GM12873 (cell line): ENCODE measurements at regions not wholly inside any gene's neighbourhood (a gene's known extent, or its start where the extent isn't known, plus 50 kb on each side); places are given as distances from the start of the nearest gene placed in this dataset.
A peak's percentile ranks its signal among the peaks of the same experiment; 100 is the strongest.

Source experiments
- TF ChIP-seq, protein P1 (sequence below): IDR thresholded peaks from 2 replicates; pipeline ENCODE4 v1.5.1; 2012; ENCODE audit warnings: low read depth, mild to moderate bottlenecking, moderate library complexity, low read length, control low read depth; ENCODE audit not compliant: insufficient read depth; ENCODE audit errors: missing control alignments

DNA sequence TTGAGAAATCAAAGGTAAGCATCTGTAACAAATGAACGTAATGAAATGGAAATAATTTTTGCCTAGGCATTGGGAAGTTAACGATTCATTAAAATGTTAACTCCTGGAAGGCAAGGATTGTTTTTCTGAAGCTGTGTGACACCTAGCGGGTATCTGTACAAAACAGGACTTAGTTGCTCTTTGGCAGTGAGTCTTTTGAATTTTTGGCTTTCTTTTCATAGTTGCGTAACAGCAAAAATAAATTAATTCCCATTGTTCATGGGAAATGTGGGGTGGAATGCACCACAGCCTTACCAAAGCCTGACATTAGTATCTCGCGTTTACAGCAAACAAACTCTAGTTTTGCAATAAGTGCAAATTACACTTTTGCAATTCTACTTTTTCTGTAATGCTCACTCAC lies 92.7 kb upstream of the DTNBP1 start:
- TF ChIP-seq, protein P1, sequence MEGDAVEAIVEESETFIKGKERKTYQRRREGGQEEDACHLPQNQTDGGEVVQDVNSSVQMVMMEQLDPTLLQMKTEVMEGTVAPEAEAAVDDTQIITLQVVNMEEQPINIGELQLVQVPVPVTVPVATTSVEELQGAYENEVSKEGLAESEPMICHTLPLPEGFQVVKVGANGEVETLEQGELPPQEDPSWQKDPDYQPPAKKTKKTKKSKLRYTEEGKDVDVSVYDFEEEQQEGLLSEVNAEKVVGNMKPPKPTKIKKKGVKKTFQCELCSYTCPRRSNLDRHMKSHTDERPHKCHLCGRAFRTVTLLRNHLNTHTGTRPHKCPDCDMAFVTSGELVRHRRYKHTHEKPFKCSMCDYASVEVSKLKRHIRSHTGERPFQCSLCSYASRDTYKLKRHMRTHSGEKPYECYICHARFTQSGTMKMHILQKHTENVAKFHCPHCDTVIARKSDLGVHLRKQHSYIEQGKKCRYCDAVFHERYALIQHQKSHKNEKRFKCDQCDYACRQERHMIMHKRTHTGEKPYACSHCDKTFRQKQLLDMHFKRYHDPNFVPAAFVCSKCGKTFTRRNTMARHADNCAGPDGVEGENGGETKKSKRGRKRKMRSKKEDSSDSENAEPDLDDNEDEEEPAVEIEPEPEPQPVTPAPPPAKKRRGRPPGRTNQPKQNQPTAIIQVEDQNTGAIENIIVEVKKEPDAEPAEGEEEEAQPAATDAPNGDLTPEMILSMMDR = no peak

DNA sequence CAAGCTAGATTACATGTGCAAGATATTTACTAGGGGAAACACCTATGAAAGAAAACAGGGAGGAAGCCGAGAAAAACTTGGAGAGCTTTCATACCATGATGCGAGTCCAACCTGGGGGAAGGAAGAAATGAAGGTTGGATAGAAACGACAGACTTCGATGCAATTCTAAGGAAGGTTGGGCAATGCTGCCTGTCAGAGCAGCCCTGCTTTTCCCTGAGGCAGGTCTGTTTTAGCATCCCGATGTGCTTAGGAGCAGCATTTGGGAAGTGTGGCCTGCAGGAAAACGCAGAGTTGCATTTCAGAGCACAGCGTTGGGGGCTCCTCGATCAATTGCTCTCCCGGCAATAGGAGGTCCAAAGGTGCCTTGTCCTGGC lies 91.9 kb upstream of the DTNBP1 start:
- TF ChIP-seq, protein P1 = no peak

DNA sequence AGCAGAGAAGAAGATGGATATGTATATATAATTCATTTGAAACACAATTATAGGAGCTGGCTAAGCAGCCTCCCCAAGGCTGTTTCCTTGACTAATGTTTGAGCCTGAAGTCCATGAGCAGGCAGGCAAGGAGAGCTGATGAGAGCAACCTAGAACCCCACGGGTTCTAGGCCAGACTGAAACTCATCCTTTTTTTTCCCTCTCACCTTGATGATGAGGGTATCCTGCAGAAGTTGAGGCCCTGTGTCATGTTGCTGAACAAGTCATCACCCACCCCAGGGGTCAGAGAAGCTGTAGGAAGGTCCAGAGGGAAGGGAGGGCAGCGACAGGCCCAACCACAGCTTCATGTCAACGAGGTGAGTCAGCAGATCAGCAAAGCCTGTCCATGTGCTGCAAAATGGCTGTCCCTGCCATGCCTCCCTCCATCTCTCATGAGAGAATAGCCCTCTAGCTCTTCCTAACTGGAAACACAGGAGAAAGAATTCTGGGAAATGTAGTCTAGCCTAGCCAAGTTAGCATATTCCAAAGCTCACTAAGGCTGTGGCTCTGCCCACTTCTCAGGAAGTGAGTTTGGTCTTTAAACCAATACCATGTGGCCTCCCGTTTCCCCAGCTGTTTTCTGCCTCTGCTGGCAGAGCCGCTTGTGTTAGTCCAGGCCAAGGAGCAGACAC lies 91.3 kb upstream of the DTNBP1 start:
- TF ChIP-seq, protein P1 = no peak

DNA sequence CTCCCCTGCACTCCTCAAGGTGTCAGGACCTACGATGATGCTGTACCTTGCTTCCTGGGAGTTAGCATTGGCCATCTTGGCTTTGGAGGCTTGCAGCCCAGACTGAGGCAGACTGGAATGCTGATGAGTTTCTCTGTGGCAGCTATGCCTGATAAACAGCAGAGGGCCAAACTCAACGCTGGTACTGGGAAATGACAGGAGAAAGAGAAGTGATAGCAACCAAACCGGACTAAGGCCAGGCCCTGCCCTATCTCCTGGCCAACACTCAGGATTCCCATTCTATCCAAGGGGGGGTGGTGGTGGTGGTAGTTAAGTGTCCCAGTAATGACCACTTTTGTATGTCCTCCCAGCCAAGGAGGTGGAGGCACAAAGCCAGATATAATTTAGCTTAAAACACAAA lies 90.0 kb upstream of the DTNBP1 start:
- TF ChIP-seq, protein P1 = peak; percentile 8

DNA sequence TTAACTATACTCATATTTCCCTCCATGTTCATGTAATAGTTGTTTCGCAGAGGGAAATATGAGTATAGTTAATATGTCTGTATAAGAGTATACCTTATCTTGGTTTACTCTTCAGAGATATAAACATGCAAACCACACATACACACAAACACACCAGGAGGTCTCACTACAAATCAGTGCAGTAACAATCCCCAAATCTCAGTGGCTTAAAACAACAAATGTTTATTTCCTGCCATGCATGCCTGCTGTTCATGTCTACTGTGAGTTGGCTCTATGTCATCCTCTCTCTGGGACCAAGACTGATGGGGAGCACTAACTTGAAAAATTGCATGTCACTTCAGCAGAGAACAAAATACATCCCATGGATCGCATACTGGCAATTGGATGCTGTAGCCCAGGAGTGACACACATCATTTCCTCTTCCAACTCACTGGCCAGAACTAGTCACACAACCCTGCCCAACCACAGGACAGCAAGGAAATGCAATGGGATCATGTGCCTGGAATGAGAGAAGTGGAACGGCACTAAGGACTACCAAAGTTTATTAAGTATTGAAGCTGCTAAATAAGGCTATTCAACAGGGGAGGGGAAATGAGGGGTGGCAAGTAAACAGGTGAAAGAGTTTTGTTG lies 89.0 kb upstream of the DTNBP1 start:
- TF ChIP-seq, protein P1 = no peak

DNA sequence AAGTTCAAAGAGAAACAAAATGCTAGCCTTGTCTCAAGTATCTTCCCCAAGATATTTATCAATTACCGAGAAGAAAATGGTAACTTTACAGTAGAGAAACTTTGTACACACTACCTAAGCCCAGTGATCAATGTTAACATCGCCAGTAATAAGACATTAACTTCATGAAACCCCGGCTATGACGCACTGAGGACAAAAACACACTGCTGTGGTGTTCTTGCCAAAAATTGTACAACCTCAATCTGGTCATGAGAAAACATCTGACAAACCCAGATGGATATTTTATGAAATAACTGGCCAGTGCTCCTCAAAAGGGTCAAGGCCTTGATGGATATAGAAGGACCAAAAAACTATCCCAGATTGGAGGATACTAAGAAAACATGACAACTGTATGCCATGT lies 85.5 kb upstream of the DTNBP1 start:
- TF ChIP-seq, protein P1 = no peak

DNA sequence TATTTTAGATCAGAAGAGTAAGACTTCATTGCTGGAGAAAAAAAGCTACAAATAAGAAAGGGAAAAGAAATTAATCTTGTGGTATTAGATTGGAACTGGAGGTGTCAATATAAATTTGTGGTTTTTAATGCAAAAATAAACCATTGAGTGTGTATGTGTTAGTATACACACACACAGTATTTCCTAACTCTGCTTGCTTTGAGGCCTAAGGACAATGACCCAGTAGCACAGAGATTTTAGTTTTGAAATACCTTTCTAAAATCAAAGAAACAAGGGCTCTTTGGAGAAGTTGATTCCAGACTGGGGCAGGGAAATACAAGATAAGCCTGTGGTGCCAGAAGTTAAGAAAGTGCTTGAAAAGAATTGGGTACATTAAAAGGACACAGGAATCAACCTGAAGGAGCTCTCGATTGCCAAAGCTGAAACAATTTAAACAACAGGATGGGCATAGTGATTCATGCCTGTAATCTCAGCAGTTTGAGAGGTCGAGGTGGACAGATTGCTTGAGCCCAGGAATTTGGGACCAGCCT lies 84.6 kb upstream of the DTNBP1 start:
- TF ChIP-seq, protein P1 = no peak
